Upper lobe of left lung (tissue), 6 donors: ENCODE measurements at regions not wholly inside any gene's neighbourhood (a gene's known extent, or its start where the extent isn't known, plus 50 kb on each side); places are given as distances from the start of the nearest gene placed in this dataset.
"Not testable (repeated sequence)": the region's sequence is repeated elsewhere in the genome, so short reads cannot be mapped to it uniquely, and the experiment has no call there.

Experiments
- ATAC-seq, 2 donors: fragments of 200-7000 bp; cut with Tn5 transposase; one replicate each; pipeline ENCODE4 v1.9.1; 2022; ENCODE audit warnings: mild to moderate bottlenecking in 2 of 2, moderate library complexity in 2 of 2; ENCODE audit not compliant: low FRiP score in 2 of 2
- DNase-seq, 2 donors: peaks; one replicate each; pipeline ENCODE4 v3.0.0-alpha.2; 2019 to 2020
- H3K27ac ChIP-seq, 4 donors: fragments of 200-600 bp; sonication (generic); one replicate each; pipeline ENCODE4 v1.5.1; 2016 to 2019
- H3K27me3 ChIP-seq, 4 donors: fragments of 200-600 bp; sonication (generic); one replicate each; pipeline ENCODE4 v1.5.1; 2017 to 2019
- H3K36me3 ChIP-seq, 4 donors: fragments of 200-600 bp; sonication (generic); one replicate each; pipeline ENCODE4 v1.5.1; 2016 to 2019
- H3K4me1 ChIP-seq, 4 donors: fragments of 200-600 bp; sonication (generic); one replicate each; pipeline ENCODE4 v1.5.1; 2018 to 2019
- H3K4me3 ChIP-seq, 4 donors: fragments of 200-600 bp; sonication (generic); one replicate each; pipeline ENCODE4 v1.5.1; 2017 to 2019; ENCODE audit warnings: mild to moderate bottlenecking in 2 of 4, moderate library complexity in 1 of 4
- H3K9me3 ChIP-seq, 4 donors: fragments of 200-600 bp; sonication (generic); one replicate each; pipeline ENCODE4 v1.5.1; 2018 to 2019
- CTCF ChIP-seq, 6 experiments: fragments of 450-650 bp in 4 of 6; fragments of 200-600 bp in 2 of 6; sonication (generic) in 2 of 6; IDR thresholded peaks; one replicate each; pipeline ENCODE4 v1.5.1; 2016 to 2019; ENCODE audit warnings: antibody characterized with exemption in 6 of 6
- EP300 ChIP-seq, 4 donors: sonication (generic); formaldehyde crosslinking; IDR thresholded peaks; one replicate each; pipeline ENCODE4 v1.5.1; 2017; ENCODE audit warnings: antibody characterized with exemption in 4 of 4, control low read depth in 2 of 4
- POLR2A ChIP-seq, 4 donors: fragments of 450-650 bp; IDR thresholded peaks; one replicate each; pipeline ENCODE4 v1.5.1; 2016 to 2017; ENCODE audit warnings: antibody characterized with exemption in 4 of 4, mild to moderate bottlenecking in 2 of 4
- POLR2AphosphoS5 ChIP-seq, 2 donors: sonication (generic); formaldehyde crosslinking; IDR thresholded peaks; one replicate each; pipeline ENCODE4 v1.5.1; 2017; ENCODE audit warnings: antibody characterized with exemption in 2 of 2
- WGBS, 2 donors: methylation state at CpG; one replicate each; pipeline ENCODE4 v1.1.5; 2017 to 2018; 5-methylcytosine and 5-hydroxymethylcytosine counted together
- donor health status: DM: no; HTN: no; CAD: no; lungs with moderate emphysema.
- donor health status: DM: no; HTN: yes; CAD: no; lungs with severe emphysema.

- Histone ChIP-seq H3K27ac (no peak overlapping the region), H3K9me3 (no peaks in the 10 kb centered on the region), H3K36me3 (no peaks in the 10 kb centered on the region), H3K4me1 (no peaks in the 10 kb centered on the region), H3K27me3 (no peaks in the 10 kb centered on the region), H3K4me3 (no peak overlapping the region)
- TF ChIP-seq POLR2AphosphoS5 (IDR thresholded peaks at IDR 0.05): no peak
- DNase-seq (no peak), ATAC-seq (no peak)
- 71 to 89% methylated on average over 1 of the region's 1 CpG for WGBS, 2 donors
Observed at GRCh38 chr12:125853670-125854069, 788.4 kb downstream of the AACS start.

GRCh38 chr12:125856366-125856765, 791.1 kb downstream of the AACS start:
- Histone ChIP-seq H3K27me3 (no peaks in the 10 kb centered on the region), H3K4me1 (no peaks in the 10 kb centered on the region), H3K36me3 (no peaks in the 10 kb centered on the region), H3K27ac (no peak overlapping the region), H3K9me3 (peaks cover 0 to 5% (median 1%) of the 10 kb centered on the region in 4 donors), H3K4me3 (no peak overlapping the region)
- DNase-seq: no peak
- ATAC-seq: no peak
- 60 to 62% methylated on average over 3 of the region's 3 CpGs for WGBS, 2 donors
- no peak for TF ChIP-seq POLR2A (IDR thresholded peaks at IDR 0.05)

GRCh38 chr12:125856896-125857295, 791.7 kb downstream of the AACS start:
- WGBS, 2 donors: 68 to 74% methylated on average over 3 of the region's 3 CpGs
- Histone ChIP-seq H3K27ac (no peak overlapping the region), H3K27me3 (no peaks in the 10 kb centered on the region), H3K36me3 (no peaks in the 10 kb centered on the region), H3K4me3 (no peak overlapping the region), H3K4me1 (no peaks in the 10 kb centered on the region), H3K9me3 (peaks cover 0 to 8% (median 3%) of the 10 kb centered on the region in 4 donors)
- ATAC-seq (no peak), DNase-seq (no peak)
- TF ChIP-seq CTCF (IDR thresholded peaks at IDR 0.05) (no peak), POLR2A (IDR thresholded peaks at IDR 0.05) (no peak), EP300 (IDR thresholded peaks at IDR 0.05) (no peak), POLR2AphosphoS5 (IDR thresholded peaks at IDR 0.05) (no peak)

- H3K36me3 ChIP-seq: no peaks in the 10 kb centered on the region
- ATAC-seq (no peak), DNase-seq (peak in 1 of 2 donors; percentile 19)
- no peaks in the 10 kb centered on the region for H3K27me3 ChIP-seq
- no peaks in the 10 kb centered on the region for H3K4me1 ChIP-seq
- 90% methylated on average over 13 to 17 of the region's 17 CpGs for WGBS, 2 donors
- peaks cover 0 to 12% (median 4%) of the 10 kb centered on the region in 4 donors for H3K9me3 ChIP-seq
- no peak for TF ChIP-seq EP300 (IDR thresholded peaks at IDR 0.05)
- TF ChIP-seq POLR2AphosphoS5 (IDR thresholded peaks at IDR 0.05): no peak
- TF ChIP-seq POLR2A (IDR thresholded peaks at IDR 0.05): no peak
- no peak for TF ChIP-seq CTCF (IDR thresholded peaks at IDR 0.05)
- H3K4me3 ChIP-seq: no peak overlapping the region
- no peak overlapping the region for H3K27ac ChIP-seq
Observed at GRCh38 chr12:125860672-125861288, 795.5 kb downstream of the AACS start.

GRCh38 chr12:125861299-125862281, 796.4 kb downstream of the AACS start:
- 54 to 56% methylated on average over 14 to 63 of the region's 68 CpGs for WGBS, 2 donors
- Histone ChIP-seq H3K27ac (no peak overlapping the region), H3K36me3 (no peaks in the 10 kb centered on the region), H3K4me3 (peak overlapping the region in 3 of 4 donors; percentile 11 to 14 (median 14)), H3K27me3 (no peaks in the 10 kb centered on the region), H3K9me3 (peaks cover 0 to 15% (median 4%) of the 10 kb centered on the region in 4 donors), H3K4me1 (no peaks in the 10 kb centered on the region)
- ATAC-seq: peak; percentile 49 to 65
- peak; percentile 31 to 87 for DNase-seq
- no peak for TF ChIP-seq POLR2A (IDR thresholded peaks at IDR 0.05)
- no peak for TF ChIP-seq CTCF (IDR thresholded peaks at IDR 0.05)
- no peak for TF ChIP-seq EP300 (IDR thresholded peaks at IDR 0.05)
- no peak for TF ChIP-seq POLR2AphosphoS5 (IDR thresholded peaks at IDR 0.05)

GRCh38 chr12:125865236-125865635, 800.0 kb downstream of the AACS start:
- H3K9me3 ChIP-seq: peaks cover 0 to 15% (median 4%) of the 10 kb centered on the region in 4 donors
- not testable (repeated sequence) for ATAC-seq, H3K4me3 ChIP-seq, DNase-seq, H3K27ac ChIP-seq, H3K27me3 ChIP-seq, H3K36me3 ChIP-seq, H3K4me1 ChIP-seq
- WGBS, 2 donors: 84 to 88% methylated on average over 6 of the region's 6 CpGs
